WTC11 (cell line): ENCODE measurements at regions not wholly inside any gene's neighbourhood (a gene's known extent, or its start where the extent isn't known, plus 50 kb on each side); places are given as distances from the start of the nearest gene placed in this dataset.

Experiments used
- ATAC-seq: fragments of 200-7000 bp; cut with Tn5 transposase; 2 replicates; pipeline ENCODE4 v1.10.0; 2021; ENCODE audit warnings: mild to moderate bottlenecking, moderate library complexity
- CTCF ChIA-PET: fragments of 300-600 bp; sonication (Branson Sonifier 250); formaldehyde crosslinking; loops from one replicate; lab custom pipeline; 2021; ENCODE audit warnings: antibody characterized with exemption; lab: Charles Lee
- POLR2A ChIA-PET: fragments of 350-600 bp; sonication (Branson Sonifier 250); formaldehyde crosslinking; loops from one replicate; lab custom pipeline; 2021; ENCODE audit warnings: antibody characterized with exemption; lab: Charles Lee
- DNase-seq: peaks from one replicate; pipeline ENCODE4 v3.0.0; 2021; ENCODE audit warnings: low spot score
- H3K27ac Mint-ChIP-seq: 2 replicates; pipeline ENCODE4 v1.8.0; 2021; ENCODE audit warnings: mixed read lengths
- H3K27me3 Mint-ChIP-seq: 2 replicates; pipeline ENCODE4 v1.8.0; 2021; ENCODE audit warnings: low read depth, mild to moderate bottlenecking, moderate library complexity, mixed read lengths
- H3K36me3 Mint-ChIP-seq: 2 replicates; pipeline ENCODE4 v1.8.0; 2021; ENCODE audit warnings: mixed read lengths
- H3K4me1 Mint-ChIP-seq: 2 replicates; pipeline ENCODE4 v1.8.0; 2022; ENCODE audit warnings: mixed read lengths
- H3K4me3 Mint-ChIP-seq: 2 replicates; pipeline ENCODE4 v1.8.0; 2021; ENCODE audit warnings: mild to moderate bottlenecking, moderate library complexity, mixed read lengths
- H3K9me3 Mint-ChIP-seq: 2 replicates; pipeline ENCODE4 v1.8.0; 2021; ENCODE audit warnings: mixed read lengths
- AFF4 ChIP-seq: sonication (generic); formaldehyde crosslinking; IDR thresholded peaks from 2 replicates; pipeline ENCODE4 v1.8.1; 2023; ENCODE audit warnings: mild to moderate bottlenecking, missing genetic modification reagents, borderline replicate concordance
- ATF3 ChIP-seq: sonication (generic); formaldehyde crosslinking; conservative IDR thresholded peaks from 2 replicates; pipeline ENCODE4 v1.8.1; 2022; ENCODE audit warnings: mild to moderate bottlenecking, missing genetic modification reagents
- EMX1 ChIP-seq: fragments of 250-450 bp; sonication (Bioruptor Pico); IDR thresholded peaks from 2 replicates; pipeline ENCODE4 v1.8.0; 2021; ENCODE audit warnings: mild to moderate bottlenecking
- ERG ChIP-seq: fragments of 250-450 bp; sonication (Bioruptor Pico); IDR thresholded peaks from 2 replicates; pipeline ENCODE4 v1.8.0; 2021; ENCODE audit warnings: mild to moderate bottlenecking
- FOXJ3 ChIP-seq: sonication (generic); formaldehyde crosslinking; IDR thresholded peaks from 2 replicates; pipeline ENCODE4 v1.9.0; 2021; ENCODE audit warnings: missing genetic modification reagents, mild to moderate bottlenecking, borderline replicate concordance
- IRF2 ChIP-seq: sonication (generic); formaldehyde crosslinking; IDR thresholded peaks from 2 replicates; pipeline ENCODE4 v1.8.0; 2022; ENCODE audit warnings: low read depth, missing genetic modification reagents, borderline replicate concordance
- MYBL2 ChIP-seq: sonication (generic); formaldehyde crosslinking; IDR thresholded peaks from 2 replicates; pipeline ENCODE4 v1.8.1; 2023; ENCODE audit warnings: mild to moderate bottlenecking, moderate library complexity, missing genetic modification reagents
- NFATC4 ChIP-seq: fragments of 250-450 bp; sonication (Bioruptor Pico); IDR thresholded peaks from 2 replicates; pipeline ENCODE4 v1.9.0; 2021; ENCODE audit warnings: mild to moderate bottlenecking
- SP1 ChIP-seq: sonication (generic); formaldehyde crosslinking; conservative IDR thresholded peaks from 2 replicates; pipeline ENCODE4 v1.8.1; 2022; ENCODE audit warnings: missing genetic modification reagents
- ZBTB43 ChIP-seq: sonication (generic); formaldehyde crosslinking; IDR thresholded peaks from 2 replicates; pipeline ENCODE4 v1.8.1; 2023; ENCODE audit warnings: mild to moderate bottlenecking, missing genetic modification reagents
- ZMAT4 ChIP-seq: fragments of 250-450 bp; sonication (Bioruptor Pico); IDR thresholded peaks from 2 replicates; pipeline ENCODE4 v1.9.0; 2021; ENCODE audit warnings: mild to moderate bottlenecking
- ZNF219 ChIP-seq: sonication (generic); formaldehyde crosslinking; IDR thresholded peaks from 2 replicates; pipeline ENCODE4 v1.8.0; 2023; ENCODE audit warnings: missing genetic modification reagents, mild to moderate bottlenecking, borderline replicate concordance
- ZNF281 ChIP-seq: sonication (generic); formaldehyde crosslinking; IDR thresholded peaks from 2 replicates; pipeline ENCODE4 v1.8.0; 2023; ENCODE audit warnings: mild to moderate bottlenecking, missing genetic modification reagents
- ZNF416 ChIP-seq: fragments of 250-450 bp; sonication (Bioruptor Pico); IDR thresholded peaks from 2 replicates; pipeline ENCODE4 v1.9.0; 2021; ENCODE audit warnings: mild to moderate bottlenecking, inconsistent platforms
- ZNF425 ChIP-seq: fragments of 250-450 bp; sonication (Bioruptor Pico); conservative IDR thresholded peaks from 2 replicates; pipeline ENCODE4 v1.9.0; 2021; ENCODE audit warnings: mild to moderate bottlenecking

- TF ChIP-seq ZNF425 (CRISPR knock-in tag) (no peak), ZMAT4 (CRISPR knock-in tag) (no peak), ATF3 (CRISPR knock-in tag) (no peak), IRF2 (no peak), NFATC4 (CRISPR knock-in tag) (no peak), FOXJ3 (CRISPR knock-in tag) (no peak), AFF4 (CRISPR knock-in tag) (no peak), ZNF281 (CRISPR knock-in tag) (no peak), MYBL2 (no peak), ZNF219 (CRISPR knock-in tag) (no peak), SP1 (CRISPR knock-in tag) (no peak), ZNF416 (CRISPR knock-in tag) (no peak)
- H3K27me3 Mint-ChIP-seq = no peaks in the 10 kb centered on the region
- CTCF ChIA-PET = no interaction called here
- H3K4me3 Mint-ChIP-seq = no peak overlapping the region
- no peaks in the 10 kb centered on the region for H3K36me3 Mint-ChIP-seq
- DNase-seq (no peak), ATAC-seq (no peak)
- H3K27ac Mint-ChIP-seq = no peak overlapping the region
- H3K4me1 Mint-ChIP-seq = peaks cover 11% of the 10 kb centered on the region
- POLR2A ChIA-PET = no interaction called here
- no peaks in the 10 kb centered on the region for H3K9me3 Mint-ChIP-seq
Observed at GRCh38 chr3:117287602-117288001, 578.0 kb downstream of the TUSC7 start.

- H3K27me3 Mint-ChIP-seq = no peaks in the 10 kb centered on the region
- TF ChIP-seq ZNF219 (CRISPR knock-in tag) (no peak), EMX1 (no peak), ZBTB43 (CRISPR knock-in tag) (no peak), ERG (CRISPR knock-in tag) (no peak)
- TF ChIP-seq, all 79 proteins: peak for 0
- POLR2A ChIA-PET = no interaction called here
- Mint-ChIP-seq H3K9me3 (no peaks in the 10 kb centered on the region), H3K36me3 (no peaks in the 10 kb centered on the region), H3K4me1 (peaks cover 11% of the 10 kb centered on the region), H3K27ac (no peak overlapping the region), H3K4me3 (no peak overlapping the region)
- DNase-seq = no peak
- CTCF ChIA-PET = interaction anchor here (0.7 to 1.5 kb wide), 4 partner anchors 13 to 272 kb away, joined by 3 to 4 read pairs (median 4); no protein-coding TSS in a partner anchor
- ATAC-seq = no peak; the same call in 1 of the 2 replicates
Observed at GRCh38 chr3:117291476-117291875, 581.9 kb downstream of the TUSC7 start.
